ENCODE measurements at regions not wholly inside any gene's neighbourhood (a gene's known extent, or its start where the extent isn't known, plus 50 kb on each side); places are given as distances from the start of the nearest gene placed in this dataset.

DNA sequence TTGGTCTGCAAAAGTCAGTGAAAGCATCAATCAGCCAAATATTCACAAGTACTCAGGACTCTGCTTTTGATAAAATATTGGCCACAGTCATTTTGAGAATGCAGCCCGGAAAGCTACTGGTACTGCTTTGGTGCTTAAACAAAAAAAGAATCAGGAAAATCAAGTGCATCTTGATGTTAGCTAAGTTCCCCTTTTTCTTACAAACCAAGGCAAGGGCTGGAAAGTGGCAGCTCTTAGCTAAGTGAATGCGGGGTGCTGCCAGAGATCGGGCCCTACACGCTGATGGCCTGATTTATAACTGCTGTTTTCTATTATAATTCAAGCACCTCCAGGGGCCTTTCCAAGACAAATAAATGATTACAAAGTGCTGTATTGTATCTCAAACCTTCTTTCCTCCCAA, 136.8 kb upstream of the MGMT start:
- Mint-ChIP-seq H3K27ac (ENCODE audit: unreplicated experiment) (peak overlapping the region; percentile 90), H3K9me3 (ENCODE audit: unreplicated experiment) (peaks cover 11% of the 10 kb centered on the region), H3K4me1 (ENCODE audit: low read depth, unreplicated experiment) (peaks cover 48% of the 10 kb centered on the region), H3K36me3 (ENCODE audit: unreplicated experiment) (no peaks in the 10 kb centered on the region), H3K27me3 (ENCODE audit: unreplicated experiment) (peaks cover 3% of the 10 kb centered on the region), H3K4me3 (ENCODE audit: unreplicated experiment) (no peak overlapping the region)
- TF ChIP-seq, protein P1, sequence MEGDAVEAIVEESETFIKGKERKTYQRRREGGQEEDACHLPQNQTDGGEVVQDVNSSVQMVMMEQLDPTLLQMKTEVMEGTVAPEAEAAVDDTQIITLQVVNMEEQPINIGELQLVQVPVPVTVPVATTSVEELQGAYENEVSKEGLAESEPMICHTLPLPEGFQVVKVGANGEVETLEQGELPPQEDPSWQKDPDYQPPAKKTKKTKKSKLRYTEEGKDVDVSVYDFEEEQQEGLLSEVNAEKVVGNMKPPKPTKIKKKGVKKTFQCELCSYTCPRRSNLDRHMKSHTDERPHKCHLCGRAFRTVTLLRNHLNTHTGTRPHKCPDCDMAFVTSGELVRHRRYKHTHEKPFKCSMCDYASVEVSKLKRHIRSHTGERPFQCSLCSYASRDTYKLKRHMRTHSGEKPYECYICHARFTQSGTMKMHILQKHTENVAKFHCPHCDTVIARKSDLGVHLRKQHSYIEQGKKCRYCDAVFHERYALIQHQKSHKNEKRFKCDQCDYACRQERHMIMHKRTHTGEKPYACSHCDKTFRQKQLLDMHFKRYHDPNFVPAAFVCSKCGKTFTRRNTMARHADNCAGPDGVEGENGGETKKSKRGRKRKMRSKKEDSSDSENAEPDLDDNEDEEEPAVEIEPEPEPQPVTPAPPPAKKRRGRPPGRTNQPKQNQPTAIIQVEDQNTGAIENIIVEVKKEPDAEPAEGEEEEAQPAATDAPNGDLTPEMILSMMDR (IDR thresholded peaks at IDR 0.05; ENCODE audit: partially characterized antibody, unreplicated experiment) = no peak
- no peak for DNase-seq

DNA sequence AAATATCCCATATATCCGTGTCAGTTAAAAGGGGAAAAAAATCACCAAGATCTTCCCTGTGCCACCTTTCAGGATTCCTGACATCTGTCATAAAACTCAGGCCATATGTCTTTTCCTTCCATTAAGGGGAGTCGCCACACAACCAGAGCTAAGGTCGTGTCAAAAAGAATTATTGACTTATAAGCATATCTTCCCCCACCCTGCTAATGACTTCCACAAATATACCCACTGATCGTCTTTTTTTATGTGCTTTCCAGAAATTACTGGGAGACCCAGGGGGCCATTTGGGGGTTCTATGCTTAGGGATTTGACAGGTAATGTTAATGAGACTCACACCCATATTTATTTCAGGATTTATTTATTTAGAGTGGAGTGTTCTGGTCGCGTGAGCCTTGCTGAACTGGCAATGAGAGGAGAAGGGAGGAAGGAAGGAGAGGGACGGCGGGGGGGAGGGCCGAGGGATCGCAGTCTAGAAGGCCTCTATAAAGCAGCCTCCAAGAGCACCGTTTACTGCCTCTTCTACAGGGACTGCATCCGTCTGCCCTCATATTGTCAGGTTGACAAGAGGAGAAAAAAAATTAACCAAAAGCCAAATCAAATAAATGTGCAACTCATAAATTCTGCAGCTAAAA, 135.7 kb upstream of the MGMT start:
- TF ChIP-seq, protein P1 (IDR thresholded peaks at IDR 0.05; ENCODE audit: partially characterized antibody, unreplicated experiment) = no peak
- Mint-ChIP-seq H3K36me3 (ENCODE audit: unreplicated experiment) (no peaks in the 10 kb centered on the region), H3K9me3 (ENCODE audit: unreplicated experiment) (peaks cover 11% of the 10 kb centered on the region), H3K4me3 (ENCODE audit: unreplicated experiment) (peak overlapping the region; percentile 48), H3K4me1 (ENCODE audit: low read depth, unreplicated experiment) (peaks cover 48% of the 10 kb centered on the region), H3K27me3 (ENCODE audit: unreplicated experiment) (peaks cover 3% of the 10 kb centered on the region), H3K27ac (ENCODE audit: unreplicated experiment) (peak overlapping the region; percentile 90)
- peak; percentile 54 for DNase-seq

DNA sequence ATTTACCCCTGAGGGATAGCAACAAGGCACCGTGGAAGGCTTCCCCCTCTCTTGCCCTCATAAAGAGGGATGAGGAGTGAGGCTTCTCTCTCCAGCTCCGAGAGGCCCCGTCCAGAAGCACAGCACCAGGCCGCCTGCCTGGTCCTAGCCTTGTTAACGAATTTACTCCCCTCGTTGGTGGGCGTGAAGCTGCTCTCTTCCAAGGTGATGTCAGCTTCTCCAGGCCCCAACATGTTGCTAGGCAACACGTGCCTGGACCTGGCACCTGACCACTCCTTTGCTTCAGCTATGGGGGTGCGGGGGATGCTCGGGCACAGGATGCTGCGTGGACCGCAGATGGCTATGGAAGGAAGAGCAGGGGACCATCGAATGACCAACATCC, 135.2 kb upstream of the MGMT start:
- Mint-ChIP-seq H3K27me3 (ENCODE audit: unreplicated experiment) (peaks cover 3% of the 10 kb centered on the region), H3K4me1 (ENCODE audit: low read depth, unreplicated experiment) (peaks cover 48% of the 10 kb centered on the region), H3K36me3 (ENCODE audit: unreplicated experiment) (no peaks in the 10 kb centered on the region), H3K9me3 (ENCODE audit: unreplicated experiment) (peaks cover 11% of the 10 kb centered on the region), H3K27ac (ENCODE audit: unreplicated experiment) (peak overlapping the region; percentile 90), H3K4me3 (ENCODE audit: unreplicated experiment) (peak overlapping the region; percentile 48)
- no peak for DNase-seq
- TF ChIP-seq, protein P1 (IDR thresholded peaks at IDR 0.05; ENCODE audit: partially characterized antibody, unreplicated experiment) = no peak

DNA sequence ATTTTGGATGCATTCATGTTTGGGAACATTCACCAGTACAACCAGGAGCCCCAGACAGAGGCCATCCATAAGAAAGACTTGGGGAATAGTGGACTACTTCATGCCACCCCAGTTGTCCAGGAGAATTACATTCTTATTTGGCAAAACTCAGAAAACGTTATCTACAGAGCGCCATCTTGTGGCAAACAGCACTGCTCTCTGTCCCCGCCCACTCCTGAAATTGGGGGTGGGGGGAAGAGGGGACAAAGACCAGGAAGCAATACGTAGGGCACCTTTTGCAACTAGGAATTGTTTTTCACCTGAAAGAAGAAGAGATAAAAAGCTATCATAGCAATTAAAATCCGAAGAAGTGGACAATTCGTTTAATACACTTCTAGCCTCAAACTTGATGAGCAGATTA, 134.6 kb upstream of the MGMT start:
- Mint-ChIP-seq H3K4me3 (ENCODE audit: unreplicated experiment) (peak overlapping the region; percentile 13), H3K27ac (ENCODE audit: unreplicated experiment) (peak overlapping the region; percentile 90), H3K9me3 (ENCODE audit: unreplicated experiment) (peaks cover 11% of the 10 kb centered on the region), H3K4me1 (ENCODE audit: low read depth, unreplicated experiment) (peaks cover 48% of the 10 kb centered on the region), H3K36me3 (ENCODE audit: unreplicated experiment) (no peaks in the 10 kb centered on the region), H3K27me3 (ENCODE audit: unreplicated experiment) (peaks cover 3% of the 10 kb centered on the region)
- TF ChIP-seq, protein P1 (IDR thresholded peaks at IDR 0.05; ENCODE audit: partially characterized antibody, unreplicated experiment) = peak; percentile 80
- DNase-seq = peak; percentile 55

DNA sequence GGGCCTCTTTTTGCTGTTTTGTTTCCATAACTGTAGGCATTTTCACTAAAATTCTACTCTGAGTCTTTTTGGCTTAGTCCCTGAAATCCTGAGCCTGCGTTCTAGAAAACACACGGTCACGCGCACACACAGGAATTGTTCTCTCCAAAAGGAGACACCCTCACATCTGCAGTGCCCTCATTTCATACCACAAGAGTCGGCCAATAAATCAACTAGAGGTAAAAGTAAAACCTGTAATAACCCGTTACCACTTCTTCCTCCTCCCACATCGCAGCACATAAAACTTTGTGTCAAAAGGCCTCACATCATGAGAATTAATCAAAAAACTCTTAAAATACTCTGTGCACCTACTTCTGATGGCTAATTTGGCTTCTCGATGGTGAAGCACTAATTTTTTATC, 133.3 kb upstream of the MGMT start:
- no peak for DNase-seq
- Mint-ChIP-seq H3K9me3 (ENCODE audit: unreplicated experiment) (peaks cover 11% of the 10 kb centered on the region), H3K4me3 (ENCODE audit: unreplicated experiment) (peak overlapping the region; percentile 39), H3K27ac (ENCODE audit: unreplicated experiment) (peak overlapping the region; percentile 96), H3K27me3 (ENCODE audit: unreplicated experiment) (peaks cover 3% of the 10 kb centered on the region), H3K4me1 (ENCODE audit: low read depth, unreplicated experiment) (peaks cover 39% of the 10 kb centered on the region), H3K36me3 (ENCODE audit: unreplicated experiment) (no peaks in the 10 kb centered on the region)
- TF ChIP-seq, protein P1 (IDR thresholded peaks at IDR 0.05; ENCODE audit: partially characterized antibody, unreplicated experiment) = no peak
